Astrocyte of the spinal cord (primary cell): ENCODE measurements at regions not wholly inside any gene's neighbourhood (a gene's known extent, or its start where the extent isn't known, plus 50 kb on each side); places are given as distances from the start of the nearest gene placed in this dataset.

ENCODE experiments used
- DNase-seq: peaks from one replicate; pipeline ENCODE4 v3.0.0; 2011; ENCODE audit warnings: low read depth, low spot score
- H3K4me3 ChIP-seq: 2 replicates; pipeline ENCODE4 v1.5.1; 2011; ENCODE audit warnings: low read depth, mild to moderate bottlenecking, low read length, moderate library complexity
- in situ Hi-C: cut with HindIII; loops from 2 replicates; pipeline ENCODE4 v1.10.0; 2017; ENCODE audit warnings: low sequenced_read_pairs
- TF ChIP-seq, protein P1 (sequence below): IDR thresholded peaks from 2 replicates; pipeline ENCODE4 v1.5.1; 2012; ENCODE audit warnings: low read depth, mild to moderate bottlenecking, low read length, inconsistent platforms

- TF ChIP-seq, protein P1, sequence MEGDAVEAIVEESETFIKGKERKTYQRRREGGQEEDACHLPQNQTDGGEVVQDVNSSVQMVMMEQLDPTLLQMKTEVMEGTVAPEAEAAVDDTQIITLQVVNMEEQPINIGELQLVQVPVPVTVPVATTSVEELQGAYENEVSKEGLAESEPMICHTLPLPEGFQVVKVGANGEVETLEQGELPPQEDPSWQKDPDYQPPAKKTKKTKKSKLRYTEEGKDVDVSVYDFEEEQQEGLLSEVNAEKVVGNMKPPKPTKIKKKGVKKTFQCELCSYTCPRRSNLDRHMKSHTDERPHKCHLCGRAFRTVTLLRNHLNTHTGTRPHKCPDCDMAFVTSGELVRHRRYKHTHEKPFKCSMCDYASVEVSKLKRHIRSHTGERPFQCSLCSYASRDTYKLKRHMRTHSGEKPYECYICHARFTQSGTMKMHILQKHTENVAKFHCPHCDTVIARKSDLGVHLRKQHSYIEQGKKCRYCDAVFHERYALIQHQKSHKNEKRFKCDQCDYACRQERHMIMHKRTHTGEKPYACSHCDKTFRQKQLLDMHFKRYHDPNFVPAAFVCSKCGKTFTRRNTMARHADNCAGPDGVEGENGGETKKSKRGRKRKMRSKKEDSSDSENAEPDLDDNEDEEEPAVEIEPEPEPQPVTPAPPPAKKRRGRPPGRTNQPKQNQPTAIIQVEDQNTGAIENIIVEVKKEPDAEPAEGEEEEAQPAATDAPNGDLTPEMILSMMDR = no peak
- H3K4me3 ChIP-seq = no peak overlapping the region
- in situ Hi-C loops = no loop called here
- DNase-seq = no peak
Measured at GRCh38 chr14:87185961-87186560, 806.9 kb downstream of the GALC start.

- TF ChIP-seq, protein P1 = no peak
- no peak overlapping the region for H3K4me3 ChIP-seq
- in situ Hi-C loops = no loop called here
- DNase-seq = no peak
Measured at GRCh38 chr14:87184180-87184579, 808.8 kb downstream of the GALC start.

DNA sequence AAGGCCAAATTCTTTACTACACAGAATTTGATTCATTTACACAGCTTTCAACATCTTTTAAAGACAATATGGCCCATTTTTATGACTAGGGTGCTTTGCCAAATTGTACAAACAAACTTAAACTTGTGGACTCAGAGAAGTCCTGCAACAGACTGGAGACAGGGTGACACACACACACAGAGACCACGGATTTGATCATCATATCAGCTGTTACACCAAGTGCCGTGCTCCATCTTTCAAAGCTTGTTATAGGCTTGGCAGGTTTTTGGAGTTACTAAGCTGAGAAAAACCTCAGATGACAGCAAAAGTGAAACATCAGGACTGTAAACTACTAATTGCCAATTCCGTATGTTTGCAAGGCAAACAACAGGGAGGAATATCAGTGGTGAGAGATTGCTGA lies 811.7 kb downstream of the GALC start:
- TF ChIP-seq, protein P1 = no peak
- no peak overlapping the region for H3K4me3 ChIP-seq
- DNase-seq = no peak
- in situ Hi-C loops = no loop called here

DNA sequence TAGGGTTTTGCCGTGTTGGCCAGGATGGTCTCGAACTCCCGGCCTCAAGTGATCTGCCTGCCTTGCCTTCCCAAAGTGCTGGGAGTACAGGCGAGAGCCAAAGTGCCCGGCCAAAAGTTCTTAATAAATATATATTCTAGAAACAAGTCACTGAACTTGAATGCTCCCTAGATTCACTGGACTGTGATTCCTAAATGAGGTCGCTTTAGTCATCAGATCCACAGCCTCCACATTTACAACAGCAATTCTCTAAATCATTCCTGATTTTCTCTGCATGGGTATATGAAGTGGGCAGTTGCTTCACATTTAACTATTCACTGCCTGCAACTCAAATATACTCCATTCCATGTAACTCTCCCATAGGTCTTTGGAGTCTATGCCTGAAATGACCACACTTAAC lies 813.0 kb downstream of the GALC start:
- DNase-seq = peak; percentile 2
- TF ChIP-seq, protein P1 = no peak
- in situ Hi-C loops = no loop called here
- no peak overlapping the region for H3K4me3 ChIP-seq

GRCh38 chr14:87178277-87178676 lies 814.7 kb downstream of the GALC start:
- TF ChIP-seq, protein P1 = no peak
- DNase-seq = no peak
- no peak overlapping the region for H3K4me3 ChIP-seq
- in situ Hi-C loops = no loop called here

GRCh38 chr14:87175175-87175574 lies 817.8 kb downstream of the GALC start:
- in situ Hi-C loops = no loop called here
- TF ChIP-seq, protein P1 = no peak
- no peak for DNase-seq
- no peak overlapping the region for H3K4me3 ChIP-seq
